BJ (cell line): ENCODE measurements at regions not wholly inside any gene's neighbourhood (a gene's known extent, or its start where the extent isn't known, plus 50 kb on each side); places are given as distances from the start of the nearest gene placed in this dataset.

Source experiments
- CTCF ChIA-PET: fragments of 350-600 bp; formaldehyde crosslinking; extraction: SDS; loops from one replicate; lab custom pipeline; 2021; ENCODE audit warnings: antibody characterized with exemption, inconsistent platforms; lab: Yijun Ruan, JAX
- POLR2A ChIA-PET: fragments of 300-600 bp; sonication (Branson Sonifier 250); formaldehyde crosslinking; extraction: SDS; loops from one replicate; lab custom pipeline; 2021; ENCODE audit warnings: antibody characterized with exemption; lab: Charles Lee
- DNase-seq: peaks from one replicate; pipeline ENCODE4 v3.0.0-alpha.2; 2011; ENCODE audit warnings: low read depth
- H3K27me3 ChIP-seq: 2 replicates; pipeline ENCODE4 v1.6.0; 2011; ENCODE audit warnings: low read length; ENCODE audit not compliant: control insufficient read depth, insufficient read depth
- H3K36me3 ChIP-seq: 2 replicates; pipeline ENCODE4 v1.5.1; 2011; ENCODE audit warnings: low read length; ENCODE audit not compliant: control insufficient read depth, insufficient read depth
- H3K4me3 ChIP-seq: 2 replicates; pipeline ENCODE4 v1.5.1; 2011; ENCODE audit warnings: low read depth, mild to moderate bottlenecking, control low read depth, low read length
- CTCF ChIP-seq: IDR thresholded peaks from 2 replicates; pipeline ENCODE4 v1.5.1; 2011; ENCODE audit warnings: low read depth, mild to moderate bottlenecking, control low read depth, inconsistent platforms, low read length, moderate library complexity; ENCODE audit not compliant: insufficient read depth

- H3K36me3 ChIP-seq = no peaks in the 10 kb centered on the region; the same call in 1 of the 2 replicates
- no peak for TF ChIP-seq CTCF
- ChIA-PET CTCF (interaction anchor here (0.6 to 1.3 kb wide), 4 partner anchors 10 to 85 kb away, joined by 3 to 6 read pairs (median 4); no protein-coding TSS in a partner anchor), POLR2A (no interaction called here)
- DNase-seq = no peak
- H3K4me3 ChIP-seq = no peak overlapping the region
- no peaks in the 10 kb centered on the region for H3K27me3 ChIP-seq
Observed at GRCh38 chr2:66701251-66701650, 266.3 kb downstream of the MEIS1 start.

DNA sequence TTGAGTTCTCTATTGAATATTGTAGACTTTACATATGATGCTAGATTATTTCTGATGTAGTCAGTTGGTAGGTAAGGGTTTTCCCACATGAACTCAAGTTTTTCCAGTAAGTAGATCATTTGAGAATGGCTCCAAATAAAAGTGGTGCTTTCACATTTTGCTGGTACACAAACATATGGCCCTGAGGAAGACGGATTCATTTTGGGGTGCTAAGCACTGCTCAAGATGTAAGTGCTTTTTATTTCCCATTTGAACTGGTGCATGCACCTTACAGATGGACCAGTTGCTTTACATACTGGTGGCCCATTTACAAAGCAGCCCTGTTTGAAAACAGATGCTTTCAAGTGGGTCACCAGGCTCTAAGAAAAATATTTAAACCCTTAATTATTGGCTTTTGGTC lies 266.7 kb downstream of the MEIS1 start:
- CTCF ChIA-PET = interaction anchor here (1.3 kb wide), 1 partner anchor 11 kb away, joined by 3 read pairs; no protein-coding TSS in a partner anchor
- POLR2A ChIA-PET = no interaction called here
- no peak for DNase-seq
- H3K27me3 ChIP-seq = no peaks in the 10 kb centered on the region
- no peak for TF ChIP-seq CTCF
- H3K4me3 ChIP-seq = no peak overlapping the region
- H3K36me3 ChIP-seq = no peaks in the 10 kb centered on the region; the same call in 1 of the 2 replicates

DNA sequence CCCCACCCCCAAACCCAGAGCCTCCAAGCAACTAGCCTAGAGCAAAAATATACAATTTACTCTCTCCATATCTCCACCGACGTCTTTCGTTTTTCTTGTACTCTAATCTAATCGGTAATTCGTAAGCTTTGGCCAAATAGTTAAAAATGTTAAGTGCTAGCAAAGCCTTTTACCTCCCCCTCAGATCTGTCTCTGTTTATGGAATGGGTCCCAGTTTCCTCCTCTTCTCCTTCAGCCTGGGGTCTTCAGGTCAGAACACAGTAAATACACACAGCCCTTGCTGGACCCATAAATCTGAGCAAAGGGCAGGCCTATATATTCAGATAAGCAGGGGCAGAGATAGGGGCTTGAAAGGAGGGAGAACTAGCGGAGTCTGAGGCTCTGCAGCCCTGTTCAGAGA lies 267.4 kb downstream of the MEIS1 start:
- Histone ChIP-seq H3K36me3 (no peaks in the 10 kb centered on the region; the same call in 1 of the 2 replicates), H3K27me3 (no peaks in the 10 kb centered on the region), H3K4me3 (no peak overlapping the region)
- no peak for DNase-seq
- ChIA-PET CTCF (no interaction called here), POLR2A (no interaction called here)
- no peak for TF ChIP-seq CTCF

- ChIA-PET POLR2A (no interaction called here), CTCF (no interaction called here)
- no peak for DNase-seq
- TF ChIP-seq CTCF = no peak
- no peak overlapping the region for H3K4me3 ChIP-seq
- H3K36me3 ChIP-seq = no peaks in the 10 kb centered on the region; the same call in 1 of the 2 replicates
- H3K27me3 ChIP-seq = no peaks in the 10 kb centered on the region
Observed at GRCh38 chr2:66704786-66705185, 269.9 kb downstream of the MEIS1 start.

DNA sequence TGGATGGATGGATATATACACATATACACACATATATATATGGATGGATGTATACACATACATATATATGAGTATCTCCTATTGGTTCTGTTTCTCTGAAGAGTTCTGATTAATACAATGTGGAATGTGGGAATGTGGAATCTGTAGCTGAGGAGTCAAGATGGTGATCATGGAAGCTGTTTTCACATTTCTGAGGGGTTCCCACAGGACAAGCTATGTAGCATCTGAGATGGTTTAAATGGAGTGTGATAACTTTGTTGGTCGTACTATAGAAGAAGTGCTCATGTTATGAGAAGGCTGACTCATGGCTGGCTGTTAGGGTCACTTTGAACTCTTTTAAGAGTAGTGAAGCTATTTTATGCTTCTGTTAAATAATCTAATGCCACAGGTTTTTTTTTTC lies 279.7 kb downstream of the MEIS1 start:
- POLR2A ChIA-PET = no interaction called here
- H3K4me3 ChIP-seq = no peak overlapping the region
- TF ChIP-seq CTCF = no peak
- CTCF ChIA-PET = interaction anchor here (1.0 kb wide), 1 partner anchor 12 kb away, joined by 3 read pairs; no protein-coding TSS in a partner anchor
- DNase-seq = no peak
- no peaks in the 10 kb centered on the region for H3K36me3 ChIP-seq
- no peaks in the 10 kb centered on the region for H3K27me3 ChIP-seq
